ENCODE measurements at regions not wholly inside any gene's neighbourhood (a gene's known extent, or its start where the extent isn't known, plus 50 kb on each side); places are given as distances from the start of the nearest gene placed in this dataset.

DNA sequence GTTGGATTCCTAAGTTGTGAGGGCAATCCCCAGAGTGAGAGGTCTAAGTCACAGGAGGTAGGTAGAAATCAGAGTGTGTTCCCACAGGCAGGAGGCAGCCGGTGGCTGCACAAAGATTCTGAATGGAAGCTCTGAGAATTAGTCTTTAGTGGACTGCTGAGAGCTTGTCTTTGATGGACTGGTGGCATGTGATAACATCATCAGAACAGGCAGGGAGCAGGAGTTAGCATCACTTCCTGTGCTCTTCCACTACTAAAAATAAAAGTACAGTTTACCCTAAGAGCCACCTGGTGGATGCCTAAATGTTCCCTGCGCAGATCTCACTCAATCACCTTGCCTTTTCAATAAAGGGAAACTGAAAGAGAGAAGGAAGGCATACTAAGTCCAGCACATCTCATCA is 294.6 kb upstream of the POU3F2 start:
- no peaks in the 10 kb centered on the region for H3K36me3 Mint-ChIP-seq (ENCODE audit: low read depth)
- H3K27me3 Mint-ChIP-seq = no peaks in the 10 kb centered on the region
- H3K4me3 Mint-ChIP-seq = no peak overlapping the region
- H3K9me3 Mint-ChIP-seq = no peaks in the 10 kb centered on the region
- DNase-seq (no peak), ATAC-seq (no peak)
- no peak overlapping the region for H3K27ac Mint-ChIP-seq
- no peaks in the 10 kb centered on the region for H3K4me1 Mint-ChIP-seq

DNA sequence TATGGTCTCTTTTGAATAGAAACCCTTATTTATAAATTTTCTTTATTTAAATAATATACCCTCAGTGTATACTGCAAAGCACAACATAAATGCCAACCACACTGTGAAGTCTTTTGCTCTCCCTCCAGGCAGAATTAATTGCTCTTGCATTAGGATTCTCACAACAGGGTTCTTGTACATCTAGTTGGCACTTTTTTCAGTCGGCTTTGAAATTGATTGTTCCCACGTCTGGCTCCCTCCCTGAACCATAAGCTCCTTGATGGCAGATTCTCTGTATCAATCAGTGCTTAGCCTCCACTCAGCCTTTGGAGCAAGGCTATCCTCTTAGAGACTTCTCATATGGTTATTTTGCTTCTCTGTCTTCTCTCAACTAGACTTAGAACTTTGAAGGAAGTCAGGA is 288.0 kb upstream of the POU3F2 start:
- H3K27me3 Mint-ChIP-seq = no peaks in the 10 kb centered on the region
- no peak for DNase-seq
- no peaks in the 10 kb centered on the region for H3K4me1 Mint-ChIP-seq
- H3K36me3 Mint-ChIP-seq (ENCODE audit: low read depth) = no peaks in the 10 kb centered on the region
- no peaks in the 10 kb centered on the region for H3K9me3 Mint-ChIP-seq
- H3K27ac Mint-ChIP-seq = no peak overlapping the region
- H3K4me3 Mint-ChIP-seq = no peak overlapping the region
- ATAC-seq = no peak

DNA sequence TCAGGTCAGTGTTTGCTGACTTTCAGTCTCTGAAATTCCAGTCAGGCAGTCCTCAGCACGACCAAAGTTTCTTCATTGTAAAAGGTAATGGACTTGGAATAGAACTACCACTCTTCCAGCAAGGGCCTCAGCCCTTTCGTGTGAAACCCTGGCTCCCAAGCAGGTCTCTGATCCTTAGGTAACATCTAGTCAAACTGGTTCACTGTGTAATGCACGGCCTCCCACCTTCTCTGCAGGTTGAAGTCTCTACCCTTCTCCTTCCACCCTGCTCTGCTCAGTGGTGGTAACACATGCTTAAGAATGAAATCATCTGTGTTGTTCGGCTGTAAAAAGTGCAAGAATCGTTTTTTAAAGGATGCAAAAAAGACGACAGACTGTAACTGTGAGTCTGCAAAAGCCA is 287.2 kb upstream of the POU3F2 start:
- no peaks in the 10 kb centered on the region for H3K27me3 Mint-ChIP-seq
- no peak overlapping the region for H3K4me3 Mint-ChIP-seq
- H3K9me3 Mint-ChIP-seq = no peaks in the 10 kb centered on the region
- DNase-seq (no peak), ATAC-seq (no peak)
- H3K36me3 Mint-ChIP-seq (ENCODE audit: low read depth) = no peaks in the 10 kb centered on the region
- no peak overlapping the region for H3K27ac Mint-ChIP-seq
- H3K4me1 Mint-ChIP-seq = no peaks in the 10 kb centered on the region

DNA sequence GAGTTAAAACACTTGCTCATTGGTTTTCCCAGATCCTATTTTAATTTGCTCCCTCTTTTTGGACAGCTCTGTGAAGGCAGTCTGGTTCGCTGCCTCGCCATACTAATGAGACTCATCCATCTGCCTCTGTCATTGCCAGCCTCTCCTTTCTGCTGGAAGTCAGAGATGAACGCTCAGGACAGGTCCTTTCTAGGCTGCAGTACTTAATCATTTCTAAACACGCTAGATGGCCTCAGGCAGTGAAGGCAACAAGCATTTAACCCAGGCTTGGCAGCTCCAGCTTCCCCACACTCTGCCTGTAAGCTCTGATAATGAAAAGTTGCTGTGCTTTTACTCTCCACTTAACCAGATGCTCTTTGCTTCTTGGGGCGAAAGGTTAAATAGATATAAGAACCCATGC is 286.7 kb upstream of the POU3F2 start:
- Mint-ChIP-seq H3K27me3 (no peaks in the 10 kb centered on the region), H3K4me3 (no peak overlapping the region), H3K36me3 (ENCODE audit: low read depth) (no peaks in the 10 kb centered on the region), H3K4me1 (no peaks in the 10 kb centered on the region), H3K27ac (no peak overlapping the region), H3K9me3 (no peaks in the 10 kb centered on the region)
- no peak for DNase-seq
- ATAC-seq = no peak

DNA sequence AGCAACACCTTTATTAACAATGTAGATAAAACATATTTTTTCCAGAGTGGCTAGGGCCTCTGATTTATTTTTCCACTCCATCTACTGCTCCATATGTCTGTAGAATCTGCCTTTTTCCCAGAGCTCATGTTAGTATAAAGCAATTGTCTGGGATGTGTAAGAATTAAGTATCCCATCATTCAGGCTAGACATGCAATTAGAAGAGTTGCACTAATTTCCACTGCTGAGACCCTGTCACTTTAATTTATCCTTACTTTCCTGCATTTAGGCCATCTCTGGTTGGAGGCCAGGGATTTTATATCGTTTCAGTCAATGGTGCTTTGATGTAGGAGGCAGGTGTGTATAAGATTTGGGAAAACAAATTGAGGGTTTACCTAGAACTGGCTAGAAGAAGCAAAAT is 286.1 kb upstream of the POU3F2 start:
- no peaks in the 10 kb centered on the region for H3K27me3 Mint-ChIP-seq
- DNase-seq = no peak
- H3K4me1 Mint-ChIP-seq = no peaks in the 10 kb centered on the region
- H3K27ac Mint-ChIP-seq = no peak overlapping the region
- no peaks in the 10 kb centered on the region for H3K9me3 Mint-ChIP-seq
- H3K4me3 Mint-ChIP-seq = no peak overlapping the region
- H3K36me3 Mint-ChIP-seq (ENCODE audit: low read depth) = no peaks in the 10 kb centered on the region
- no peak for ATAC-seq

DNA sequence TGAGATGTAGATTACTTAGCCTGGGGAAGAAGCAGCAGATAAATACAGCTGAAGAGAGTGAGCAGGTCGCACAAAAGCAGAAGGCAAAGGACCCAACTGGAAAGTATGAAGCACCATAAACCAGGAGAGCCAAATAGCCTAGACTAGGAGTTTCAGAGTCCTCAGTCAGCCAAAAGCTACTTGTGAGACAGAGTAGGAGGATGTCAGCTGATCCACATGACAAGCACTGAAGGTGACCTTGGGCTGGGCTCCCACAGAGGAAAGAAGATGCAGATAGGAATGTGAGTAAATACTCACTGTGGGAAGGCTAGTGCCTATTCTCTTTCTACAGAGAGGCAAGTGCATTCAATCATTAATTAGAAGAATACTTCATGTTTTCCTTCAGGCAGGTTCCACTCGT is 274.0 kb upstream of the POU3F2 start:
- no peaks in the 10 kb centered on the region for H3K27me3 Mint-ChIP-seq
- no peak overlapping the region for H3K27ac Mint-ChIP-seq
- no peaks in the 10 kb centered on the region for H3K36me3 Mint-ChIP-seq (ENCODE audit: low read depth)
- ATAC-seq = no peak
- H3K4me3 Mint-ChIP-seq = no peak overlapping the region
- DNase-seq = no peak
- H3K9me3 Mint-ChIP-seq = no peaks in the 10 kb centered on the region
- no peaks in the 10 kb centered on the region for H3K4me1 Mint-ChIP-seq

DNA sequence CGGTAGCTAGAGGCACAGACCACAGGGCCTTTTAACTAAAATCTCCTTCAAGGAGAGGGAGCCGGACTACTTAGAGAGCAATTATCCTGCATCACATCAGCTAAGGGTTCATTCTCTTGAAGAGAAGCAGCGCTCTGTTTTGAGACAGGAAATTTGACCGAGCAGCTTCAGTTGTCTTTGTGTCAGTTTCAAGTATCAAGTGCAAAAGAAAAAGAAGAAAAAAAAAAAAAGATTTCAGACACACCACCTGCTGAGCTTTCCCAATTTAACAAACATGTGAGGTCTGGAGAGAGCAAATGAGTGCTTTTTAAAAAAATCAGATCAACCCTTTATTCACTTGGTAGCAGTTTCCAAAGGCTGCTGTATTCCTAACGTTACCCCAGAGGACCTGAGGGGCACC is 273.5 kb upstream of the POU3F2 start:
- DNase-seq (no peak), ATAC-seq (no peak)
- no peaks in the 10 kb centered on the region for H3K9me3 Mint-ChIP-seq
- H3K4me3 Mint-ChIP-seq = no peak overlapping the region
- no peaks in the 10 kb centered on the region for H3K27me3 Mint-ChIP-seq
- no peaks in the 10 kb centered on the region for H3K4me1 Mint-ChIP-seq
- no peaks in the 10 kb centered on the region for H3K36me3 Mint-ChIP-seq (ENCODE audit: low read depth)
- no peak overlapping the region for H3K27ac Mint-ChIP-seq

DNA sequence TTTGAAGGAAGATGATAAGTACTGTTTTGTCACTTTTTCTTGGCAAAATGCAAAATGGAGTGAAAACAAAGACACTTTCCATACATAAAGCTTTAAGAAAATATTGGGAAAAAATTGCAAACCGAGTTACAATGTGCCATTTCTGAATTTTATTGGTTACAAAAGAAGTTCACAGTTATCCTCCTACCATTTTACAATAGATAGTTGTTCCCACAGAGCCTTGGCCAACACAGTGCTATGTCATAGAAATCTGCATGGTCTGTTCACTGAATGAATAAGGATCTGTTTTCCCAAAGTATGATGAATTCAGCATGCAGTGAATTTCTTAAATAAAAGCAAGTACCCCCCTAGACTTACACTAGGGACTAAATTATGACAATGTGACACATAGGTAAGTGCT is 268.2 kb upstream of the POU3F2 start:
- no peaks in the 10 kb centered on the region for H3K27me3 Mint-ChIP-seq
- ATAC-seq = no peak
- DNase-seq = no peak
- H3K27ac Mint-ChIP-seq = no peak overlapping the region
- no peaks in the 10 kb centered on the region for H3K36me3 Mint-ChIP-seq (ENCODE audit: low read depth)
- no peak overlapping the region for H3K4me3 Mint-ChIP-seq
- H3K9me3 Mint-ChIP-seq = no peaks in the 10 kb centered on the region
- no peaks in the 10 kb centered on the region for H3K4me1 Mint-ChIP-seq

DNA sequence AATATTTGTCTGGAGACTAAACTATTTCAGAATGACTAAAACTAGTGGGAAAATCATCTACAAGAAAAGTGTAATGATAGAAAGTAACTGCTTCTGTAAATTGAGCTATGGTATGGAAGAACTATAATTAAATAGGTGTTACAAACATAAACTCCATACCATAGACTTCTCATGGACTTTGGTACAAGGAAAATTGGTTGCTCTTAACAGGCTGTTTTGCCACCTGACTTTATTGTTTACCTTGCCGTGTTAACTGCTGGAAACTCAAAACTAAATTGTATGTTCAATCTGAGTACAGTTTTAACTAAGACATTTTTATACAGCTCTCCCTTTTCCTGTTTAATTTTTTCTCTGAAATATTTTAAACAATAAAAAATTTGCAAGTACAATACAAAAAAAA is 261.8 kb upstream of the POU3F2 start:
- no peak for DNase-seq

DNA sequence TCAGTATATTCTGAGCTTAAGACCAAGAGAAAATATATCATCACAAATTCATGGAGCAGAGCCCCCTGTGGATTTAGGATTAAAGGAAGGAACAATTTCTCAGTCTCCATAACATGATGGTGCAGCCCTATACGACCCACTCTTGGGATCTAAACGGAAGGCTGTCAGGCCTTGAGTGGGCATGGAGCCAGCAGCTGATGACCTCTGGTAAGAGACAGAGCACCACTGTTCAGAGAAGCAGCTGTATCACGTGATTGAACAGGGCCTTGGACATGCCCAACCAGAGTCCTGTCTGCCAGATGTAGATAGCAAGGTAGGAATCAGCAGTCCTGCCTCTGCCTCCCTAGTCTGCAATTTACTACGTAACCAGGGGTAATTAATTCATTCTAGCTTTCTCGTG is 259.4 kb upstream of the POU3F2 start:
- Mint-ChIP-seq H3K4me3 (no peak overlapping the region), H3K27me3 (peaks cover 2% of the 10 kb centered on the region), H3K36me3 (ENCODE audit: low read depth) (no peaks in the 10 kb centered on the region), H3K9me3 (no peaks in the 10 kb centered on the region), H3K4me1 (no peaks in the 10 kb centered on the region), H3K27ac (no peak overlapping the region)
- ATAC-seq (no peak), DNase-seq (no peak)

More for the DNA sequence above, 261.8 kb upstream of the POU3F2 start:
- no peak for ATAC-seq
- Mint-ChIP-seq H3K9me3 (no peaks in the 10 kb centered on the region), H3K27ac (no peak overlapping the region), H3K27me3 (peaks cover 2% of the 10 kb centered on the region), H3K4me3 (no peak overlapping the region), H3K4me1 (no peaks in the 10 kb centered on the region), H3K36me3 (ENCODE audit: low read depth) (no peaks in the 10 kb centered on the region)

DNA sequence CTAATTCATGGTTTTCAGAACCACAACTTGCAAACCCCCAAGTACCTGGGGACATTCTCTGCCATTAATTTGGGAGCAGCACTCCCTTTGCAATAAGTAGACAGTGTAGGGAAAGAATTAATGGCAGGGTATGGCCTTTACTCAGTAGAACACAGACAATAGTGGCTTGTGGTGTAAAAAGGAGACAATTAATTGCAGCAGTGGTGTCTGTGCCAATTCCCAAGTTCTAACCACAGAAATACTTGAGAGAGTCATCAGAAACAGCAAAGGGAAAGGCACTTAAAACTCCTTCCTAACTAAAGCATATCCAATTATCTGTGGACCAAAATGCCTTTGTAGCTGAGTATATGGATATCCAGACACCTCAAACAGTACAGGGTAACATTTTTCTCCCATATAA is 257.6 kb upstream of the POU3F2 start:
- DNase-seq = no peak
- H3K4me3 Mint-ChIP-seq = no peak overlapping the region

DNA sequence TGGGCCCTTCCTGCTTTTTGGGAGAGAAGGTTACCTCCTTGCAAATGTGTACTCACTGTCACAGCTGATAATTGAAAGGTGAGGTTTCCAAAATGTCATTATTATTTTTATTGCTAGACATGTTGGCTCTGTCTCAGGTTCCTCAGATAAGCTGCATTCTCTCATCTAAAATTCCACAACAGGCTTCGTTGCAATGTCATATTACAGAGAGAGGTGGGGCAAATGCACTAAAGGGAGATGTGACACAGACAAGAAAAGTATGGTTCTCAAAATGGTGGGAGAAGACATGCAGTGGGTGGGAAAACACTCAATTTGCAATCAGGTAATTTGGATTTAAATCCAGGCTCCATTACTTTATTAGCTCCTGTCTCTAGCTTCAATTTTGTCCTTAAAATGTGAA is 256.4 kb upstream of the POU3F2 start:
- Mint-ChIP-seq H3K27ac (no peak overlapping the region), H3K4me3 (no peak overlapping the region), H3K36me3 (ENCODE audit: low read depth) (no peaks in the 10 kb centered on the region), H3K4me1 (no peaks in the 10 kb centered on the region), H3K27me3 (peaks cover 2% of the 10 kb centered on the region), H3K9me3 (no peaks in the 10 kb centered on the region)
- ATAC-seq (no peak), DNase-seq (no peak)

More for the DNA sequence above, 257.6 kb upstream of the POU3F2 start:
- ATAC-seq = no peak
- H3K27me3 Mint-ChIP-seq = peaks cover 2% of the 10 kb centered on the region
- H3K4me1 Mint-ChIP-seq = no peaks in the 10 kb centered on the region
- no peaks in the 10 kb centered on the region for H3K36me3 Mint-ChIP-seq (ENCODE audit: low read depth)
- H3K9me3 Mint-ChIP-seq = no peaks in the 10 kb centered on the region
- no peak overlapping the region for H3K27ac Mint-ChIP-seq

DNA sequence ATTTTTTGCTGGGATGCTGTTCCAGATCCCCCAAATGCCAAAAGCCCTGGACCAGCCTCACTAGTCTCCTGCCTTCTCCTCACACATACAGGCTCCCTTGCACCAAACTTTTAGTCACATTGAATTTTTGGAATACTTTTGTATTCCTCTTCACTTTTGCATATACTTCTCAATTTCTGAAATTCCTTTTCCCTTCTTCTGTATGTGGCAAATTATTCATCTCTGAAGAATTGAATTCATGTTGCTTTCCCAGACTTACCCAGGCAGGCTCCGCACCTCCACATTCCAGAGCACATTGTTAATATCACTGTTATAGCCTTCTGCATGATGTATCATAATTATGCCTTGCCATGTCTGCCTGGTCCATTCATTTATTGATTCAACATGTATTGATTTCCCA is 255.3 kb upstream of the POU3F2 start:
- H3K4me1 Mint-ChIP-seq = no peaks in the 10 kb centered on the region
- H3K9me3 Mint-ChIP-seq = no peaks in the 10 kb centered on the region
- H3K36me3 Mint-ChIP-seq (ENCODE audit: low read depth) = no peaks in the 10 kb centered on the region
- H3K27ac Mint-ChIP-seq = no peak overlapping the region
- ATAC-seq = no peak
- no peak for DNase-seq
- peaks cover 2% of the 10 kb centered on the region for H3K27me3 Mint-ChIP-seq
- no peak overlapping the region for H3K4me3 Mint-ChIP-seq

DNA sequence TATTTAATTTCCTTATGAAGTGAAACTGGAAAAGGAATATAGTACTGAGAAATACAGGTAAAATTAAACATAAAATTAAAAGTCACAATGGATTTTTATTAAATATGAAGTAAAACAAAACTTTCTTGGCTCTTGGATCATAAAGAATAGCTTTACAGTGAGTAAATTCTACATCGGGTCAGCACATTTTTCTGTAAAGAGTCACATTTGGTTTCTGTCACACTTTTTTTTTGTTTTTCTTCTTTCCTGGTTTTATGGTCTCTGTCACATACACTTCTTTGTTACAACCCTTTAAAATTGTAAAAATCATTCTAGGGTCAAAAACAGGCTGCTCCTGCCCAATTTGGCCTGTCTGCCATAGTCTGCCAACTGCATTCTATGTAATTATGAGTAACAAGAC is 254.4 kb upstream of the POU3F2 start:
- no peaks in the 10 kb centered on the region for H3K4me1 Mint-ChIP-seq
- H3K36me3 Mint-ChIP-seq (ENCODE audit: low read depth) = no peaks in the 10 kb centered on the region
- no peak overlapping the region for H3K27ac Mint-ChIP-seq
- DNase-seq (no peak), ATAC-seq (no peak)
- H3K4me3 Mint-ChIP-seq = no peak overlapping the region
- H3K9me3 Mint-ChIP-seq = no peaks in the 10 kb centered on the region
- H3K27me3 Mint-ChIP-seq = peaks cover 2% of the 10 kb centered on the region

DNA sequence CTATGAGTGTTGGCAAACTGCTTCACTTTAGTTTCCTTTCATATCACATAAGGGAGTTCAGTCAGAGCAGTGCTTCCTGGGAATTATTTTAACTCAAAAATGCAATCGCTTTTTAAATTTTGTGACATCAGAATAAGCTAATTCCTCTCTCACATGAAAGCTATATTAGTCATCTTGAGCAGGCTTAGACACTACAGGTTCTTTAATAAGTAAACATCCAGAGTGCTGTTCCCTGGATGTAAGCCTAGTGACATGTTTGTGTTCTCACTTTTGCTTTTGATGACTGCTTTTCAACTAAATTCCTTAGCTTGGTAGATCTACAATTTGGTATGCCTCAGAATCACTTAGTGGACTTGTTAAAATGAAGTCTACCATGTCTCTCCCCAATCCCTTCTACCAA is 252.7 kb upstream of the POU3F2 start:
- ATAC-seq (no peak), DNase-seq (no peak)
- Mint-ChIP-seq H3K4me1 (no peaks in the 10 kb centered on the region), H3K9me3 (no peaks in the 10 kb centered on the region), H3K36me3 (ENCODE audit: low read depth) (no peaks in the 10 kb centered on the region), H3K27ac (no peak overlapping the region), H3K4me3 (no peak overlapping the region), H3K27me3 (no peaks in the 10 kb centered on the region)

DNA sequence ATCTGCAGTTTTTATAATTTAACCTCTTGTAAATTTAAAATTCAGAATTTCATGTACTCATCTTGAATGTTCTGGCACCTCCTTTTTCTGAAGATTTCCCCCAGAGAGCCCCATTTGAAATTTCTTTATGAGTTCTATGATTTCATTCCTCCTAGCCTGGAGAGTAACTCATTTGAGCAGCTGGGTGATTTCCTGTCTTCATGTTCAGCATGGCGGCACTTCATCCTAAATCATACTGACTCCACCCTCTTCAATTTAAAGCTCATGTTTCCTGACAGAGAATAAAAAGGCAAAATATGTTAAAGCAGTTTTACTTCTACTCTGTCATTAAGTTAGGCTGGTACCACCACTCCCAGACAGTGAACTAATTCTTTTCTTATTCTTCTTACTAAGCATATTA is 250.9 kb upstream of the POU3F2 start:
- H3K36me3 Mint-ChIP-seq (ENCODE audit: low read depth) = no peaks in the 10 kb centered on the region
- ATAC-seq = no peak
- no peaks in the 10 kb centered on the region for H3K9me3 Mint-ChIP-seq
- DNase-seq = no peak
- H3K4me1 Mint-ChIP-seq = no peaks in the 10 kb centered on the region
- H3K27me3 Mint-ChIP-seq = no peaks in the 10 kb centered on the region
- H3K4me3 Mint-ChIP-seq = no peak overlapping the region
- no peak overlapping the region for H3K27ac Mint-ChIP-seq

Measured in activated naive CD8-positive, alpha-beta T cell treated with anti-CD3 and anti-CD28 coated beads, Interleukin-2, amount 50 U/mL, for 24 hours (primary cell).